GM21529 (cell line): ENCODE measurements at regions not wholly inside any gene's neighbourhood (a gene's known extent, or its start where the extent isn't known, plus 50 kb on each side); places are given as distances from the start of the nearest gene placed in this dataset.

Source experiments
- ATAC-seq: cut with Tn5 transposase; IDR thresholded peaks from one replicate; pipeline ENCODE4 v1.9.1; 2021; ENCODE audit not compliant: unreplicated experiment

- ATAC-seq = no peak
Observed at GRCh38 chr2:83695037-83695436, 764.0 kb downstream of the SUCLG1 start.

- ATAC-seq = no peak
Observed at GRCh38 chr2:83689402-83689801, 769.7 kb downstream of the SUCLG1 start.

GRCh38 chr2:83686863-83687262 is 772.2 kb downstream of the SUCLG1 start:
- no peak for ATAC-seq

GRCh38 chr2:83674050-83674449 is 785.0 kb downstream of the SUCLG1 start:
- ATAC-seq = no peak

GRCh38 chr2:83665894-83666293 is 793.2 kb downstream of the SUCLG1 start:
- no peak for ATAC-seq

GRCh38 chr2:83665154-83665553 is 793.9 kb downstream of the SUCLG1 start:
- no peak for ATAC-seq

- no peak for ATAC-seq
Observed at GRCh38 chr2:83661711-83662110, 797.4 kb downstream of the SUCLG1 start.

- no peak for ATAC-seq
Observed at GRCh38 chr2:83654091-83654611, 804.9 kb downstream of the SUCLG1 start.

- no peak for ATAC-seq
Observed at GRCh38 chr2:83650898-83651297, 808.2 kb downstream of the SUCLG1 start.

GRCh38 chr2:83650161-83650560 is 808.9 kb downstream of the SUCLG1 start:
- ATAC-seq = no peak

GRCh38 chr2:83640506-83640905 is 818.6 kb downstream of the SUCLG1 start:
- no peak for ATAC-seq

- ATAC-seq = no peak
Observed at GRCh38 chr2:83633423-83633822, 825.7 kb downstream of the SUCLG1 start.

- no peak for ATAC-seq
Observed at GRCh38 chr2:83630351-83630750, 828.7 kb downstream of the SUCLG1 start.

- no peak for ATAC-seq
Observed at GRCh38 chr2:83615511-83615910, 843.6 kb downstream of the SUCLG1 start.

- no peak for ATAC-seq
Observed at GRCh38 chr2:83613178-83613577, 845.9 kb downstream of the SUCLG1 start.

- ATAC-seq = no peak
Observed at GRCh38 chr2:83602753-83603152, 856.3 kb downstream of the SUCLG1 start.

GRCh38 chr2:83596592-83597282 is 862.3 kb downstream of the SUCLG1 start:
- no peak for ATAC-seq

- no peak for ATAC-seq
Observed at GRCh38 chr2:83595926-83596325, 863.2 kb downstream of the SUCLG1 start.

- no peak for ATAC-seq
Observed at GRCh38 chr2:83595121-83595690, 863.9 kb downstream of the SUCLG1 start.

GRCh38 chr2:83594241-83595120 is 864.6 kb downstream of the SUCLG1 start:
- no peak for ATAC-seq

GRCh38 chr2:83587309-83587708 is 871.8 kb downstream of the SUCLG1 start:
- ATAC-seq = no peak

- ATAC-seq = no peak
Observed at GRCh38 chr2:83585250-83585649, 873.8 kb downstream of the SUCLG1 start.
